D721Med (cell line): ENCODE measurements at regions not wholly inside any gene's neighbourhood (a gene's known extent, or its start where the extent isn't known, plus 50 kb on each side); places are given as distances from the start of the nearest gene placed in this dataset.

Source experiments
- DNase-seq: peaks from one replicate; pipeline ENCODE4 v3.0.0; 2011; ENCODE audit warnings: low spot score; ENCODE audit not compliant: insufficient read length
- FAIRE-seq: peaks from 2 replicates; lab custom pipeline; 2011; peaks lifted over from hg19 to GRCh38; lab: Jason Lieb, UNC
- TF ChIP-seq, protein P1 (sequence below): IDR thresholded peaks from 2 replicates; pipeline ENCODE4 v1.5.1; 2012; ENCODE audit warnings: mild to moderate bottlenecking, control low read depth; ENCODE audit not compliant: insufficient read depth; ENCODE audit errors: missing control alignments

DNA sequence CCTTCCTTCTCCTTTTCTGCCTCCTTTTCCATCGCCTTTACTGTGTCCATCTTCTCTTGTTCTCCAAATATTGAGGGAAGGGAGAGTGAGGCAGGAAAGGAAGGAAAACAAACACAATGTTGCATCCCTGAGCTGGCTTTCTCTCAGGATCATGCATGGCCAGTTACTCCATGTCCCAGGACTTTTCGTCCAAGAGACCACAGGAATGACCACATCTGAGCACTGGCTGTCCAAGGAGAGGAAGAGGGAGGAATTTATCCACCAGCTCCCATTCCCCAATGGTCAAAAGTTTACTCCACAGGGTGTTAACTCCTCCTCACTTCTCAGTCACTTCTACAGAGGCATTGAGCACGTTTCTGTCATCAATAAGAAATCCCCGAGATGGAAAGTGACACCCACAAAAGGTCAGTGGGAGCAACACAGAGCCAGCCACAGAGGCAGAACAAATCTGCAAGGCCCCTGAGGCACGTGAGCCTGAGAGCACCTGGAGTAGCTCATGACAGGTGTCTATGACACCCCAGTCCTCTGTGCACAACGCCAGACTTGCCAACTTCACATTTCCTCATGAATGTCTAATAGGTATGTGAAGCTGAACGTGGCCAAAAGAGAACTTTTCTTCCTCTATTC, 177.3 kb upstream of the NUDT4 start:
- no peak for DNase-seq
- FAIRE-seq: no peak
- TF ChIP-seq, protein P1, sequence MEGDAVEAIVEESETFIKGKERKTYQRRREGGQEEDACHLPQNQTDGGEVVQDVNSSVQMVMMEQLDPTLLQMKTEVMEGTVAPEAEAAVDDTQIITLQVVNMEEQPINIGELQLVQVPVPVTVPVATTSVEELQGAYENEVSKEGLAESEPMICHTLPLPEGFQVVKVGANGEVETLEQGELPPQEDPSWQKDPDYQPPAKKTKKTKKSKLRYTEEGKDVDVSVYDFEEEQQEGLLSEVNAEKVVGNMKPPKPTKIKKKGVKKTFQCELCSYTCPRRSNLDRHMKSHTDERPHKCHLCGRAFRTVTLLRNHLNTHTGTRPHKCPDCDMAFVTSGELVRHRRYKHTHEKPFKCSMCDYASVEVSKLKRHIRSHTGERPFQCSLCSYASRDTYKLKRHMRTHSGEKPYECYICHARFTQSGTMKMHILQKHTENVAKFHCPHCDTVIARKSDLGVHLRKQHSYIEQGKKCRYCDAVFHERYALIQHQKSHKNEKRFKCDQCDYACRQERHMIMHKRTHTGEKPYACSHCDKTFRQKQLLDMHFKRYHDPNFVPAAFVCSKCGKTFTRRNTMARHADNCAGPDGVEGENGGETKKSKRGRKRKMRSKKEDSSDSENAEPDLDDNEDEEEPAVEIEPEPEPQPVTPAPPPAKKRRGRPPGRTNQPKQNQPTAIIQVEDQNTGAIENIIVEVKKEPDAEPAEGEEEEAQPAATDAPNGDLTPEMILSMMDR: no peak

DNA sequence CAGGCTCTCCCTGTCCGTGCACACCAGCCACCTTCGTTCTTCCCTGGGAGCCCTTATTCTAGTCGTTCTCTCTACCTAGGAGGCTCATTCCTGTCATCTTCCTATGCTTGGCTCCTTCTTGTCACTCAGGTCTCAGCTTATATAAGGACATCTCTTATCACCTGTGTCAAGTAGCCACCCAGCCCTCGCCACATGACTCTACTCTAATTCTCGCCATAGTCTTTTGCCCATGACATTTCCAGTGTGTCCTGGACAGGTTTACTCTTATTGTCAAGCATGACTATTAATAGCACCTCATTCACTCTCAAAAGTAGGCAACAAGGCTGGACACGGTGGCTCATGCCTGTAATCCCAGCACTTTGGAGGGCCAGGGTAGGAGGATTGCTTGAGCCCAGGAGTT, 175.7 kb upstream of the NUDT4 start:
- TF ChIP-seq, protein P1: no peak
- no peak for DNase-seq
- FAIRE-seq: no peak

DNA sequence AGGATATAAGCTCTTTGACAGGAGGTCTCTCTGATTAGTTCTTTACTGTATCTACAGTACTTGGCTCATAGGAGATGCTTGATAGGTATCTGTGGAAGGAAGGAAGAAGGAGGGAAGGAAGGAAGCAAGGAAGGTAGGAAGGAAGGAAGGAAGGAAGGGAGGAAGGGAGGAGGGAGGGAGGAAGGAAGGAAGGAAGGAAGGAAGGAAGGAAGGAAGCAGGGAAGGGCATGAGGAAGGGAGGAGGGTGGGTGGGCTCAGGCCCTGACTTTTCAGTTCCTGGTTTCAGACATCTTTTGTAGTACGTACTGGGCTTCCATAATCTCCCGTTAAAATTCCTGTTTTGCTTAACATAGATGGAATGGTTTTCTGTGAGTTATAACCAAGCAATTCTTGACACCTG, 175.0 kb upstream of the NUDT4 start:
- FAIRE-seq (no peak), DNase-seq (no peak)
- TF ChIP-seq, protein P1: no peak

DNA sequence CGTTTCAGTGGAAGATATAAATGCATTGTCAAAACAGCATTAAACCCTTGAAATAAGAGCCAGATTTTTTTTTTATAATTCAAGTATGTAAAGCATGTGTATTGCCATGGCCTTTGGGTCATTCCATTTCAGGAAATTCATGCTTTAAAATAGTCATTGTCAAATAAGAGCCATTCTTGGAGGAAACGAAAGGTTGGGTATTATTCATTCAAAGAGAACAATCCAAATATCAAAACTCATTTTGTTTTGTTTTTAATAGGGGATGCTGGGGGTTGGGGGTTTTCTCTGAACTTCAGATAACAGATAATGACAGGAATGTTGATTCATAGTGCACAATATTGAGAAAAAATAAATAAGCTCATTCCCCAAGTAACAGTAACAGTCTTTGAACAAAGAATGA, 174.4 kb upstream of the NUDT4 start:
- DNase-seq (no peak), FAIRE-seq (no peak)
- TF ChIP-seq, protein P1: no peak

DNA sequence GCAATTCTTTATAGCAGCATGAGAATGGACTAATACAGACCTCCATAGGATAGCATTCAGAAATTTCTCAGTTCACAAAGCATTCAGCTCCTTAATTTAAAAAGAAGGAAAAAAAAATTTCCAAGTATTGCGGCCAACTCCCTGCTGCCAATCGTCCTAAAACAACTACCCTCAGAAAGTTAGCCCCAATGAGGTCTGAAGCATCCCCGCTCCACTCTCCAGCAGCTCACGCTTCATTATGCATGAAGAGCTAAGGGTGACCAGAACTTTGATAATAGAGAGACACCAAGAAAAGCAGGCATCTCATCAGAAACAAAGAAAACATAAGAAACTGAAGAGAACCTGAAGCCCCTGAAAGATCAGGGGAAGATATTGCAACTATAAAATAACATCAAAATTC, 172.8 kb upstream of the NUDT4 start:
- DNase-seq: no peak
- FAIRE-seq: no peak
- TF ChIP-seq, protein P1: no peak

DNA sequence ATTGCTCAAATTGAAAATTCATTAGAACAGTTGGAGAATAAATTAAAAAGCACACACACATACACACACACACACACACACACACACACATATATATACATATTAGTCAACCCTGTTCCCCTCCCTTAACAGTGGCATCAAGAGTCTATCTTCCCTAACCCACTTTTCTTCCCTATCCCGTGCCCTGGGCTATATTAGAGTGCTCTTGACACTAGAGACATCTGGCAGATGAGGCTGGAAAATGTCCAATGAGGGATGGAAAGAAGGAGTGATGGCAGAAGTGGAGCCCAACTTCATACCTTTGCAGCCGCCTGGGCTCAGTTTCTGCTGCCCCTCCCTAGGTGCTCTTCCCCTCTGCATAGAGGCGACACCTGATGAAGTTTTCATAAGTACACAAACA, 172.4 kb upstream of the NUDT4 start:
- DNase-seq (no peak), FAIRE-seq (no peak)
- TF ChIP-seq, protein P1: no peak

DNA sequence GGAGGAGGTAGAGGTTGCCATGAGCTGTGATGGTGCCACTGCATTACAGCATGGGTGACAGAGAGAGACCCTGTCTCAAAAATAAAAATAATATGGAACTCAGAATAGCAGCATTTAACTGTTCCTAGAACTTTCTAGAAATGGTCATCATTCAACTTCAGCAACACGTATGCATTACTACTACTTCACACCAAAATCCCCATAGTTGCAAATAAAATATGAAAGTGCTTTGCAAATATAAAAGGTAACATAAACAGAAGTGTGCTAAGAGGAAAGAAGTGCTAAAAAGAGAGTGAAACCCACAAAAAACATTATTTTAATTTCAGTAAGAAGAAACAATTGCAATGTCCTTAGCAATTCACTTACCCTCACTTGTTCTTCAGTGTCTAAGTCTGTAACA, 169.7 kb upstream of the NUDT4 start:
- TF ChIP-seq, protein P1: no peak
- FAIRE-seq: no peak
- DNase-seq: no peak
